Lung microvascular endothelial cell (primary cell): ENCODE measurements at regions not wholly inside any gene's neighbourhood (a gene's known extent, or its start where the extent isn't known, plus 50 kb on each side); places are given as distances from the start of the nearest gene placed in this dataset.

Source experiments
- DNase-seq, 2 donors: peaks; one replicate each; pipeline versions ENCODE4 v3.0.0 to v3.0.0-alpha.2; 2010; ENCODE audit warnings: low read depth in 2 of 2

- DNase-seq = no peak
These were observed 78.4 kb upstream of the PAPPA start for GRCh38 chr9:116075191-116075590.

GRCh38 chr9:116078640-116079039 is 75.0 kb upstream of the PAPPA start:
- DNase-seq = no peak

GRCh38 chr9:116080561-116080960 is 73.0 kb upstream of the PAPPA start:
- DNase-seq = no peak

GRCh38 chr9:116081435-116082115 is 72.0 kb upstream of the PAPPA start:
- DNase-seq = no peak

GRCh38 chr9:116083837-116084236 is 69.8 kb upstream of the PAPPA start:
- DNase-seq = no peak

- DNase-seq = no peak
These were observed 69.1 kb upstream of the PAPPA start for GRCh38 chr9:116084497-116084896.

- no peak for DNase-seq
These were observed 66.3 kb upstream of the PAPPA start for GRCh38 chr9:116087246-116087645.

- no peak for DNase-seq
These were observed 65.8 kb upstream of the PAPPA start for GRCh38 chr9:116087751-116088194.

GRCh38 chr9:116088396-116088795 is 65.2 kb upstream of the PAPPA start:
- no peak for DNase-seq

GRCh38 chr9:116090030-116090770 is 63.4 kb upstream of the PAPPA start:
- DNase-seq = no peak

- DNase-seq = no peak
These were observed 58.7 kb upstream of the PAPPA start for GRCh38 chr9:116094846-116095245.

- DNase-seq = no peak
These were observed 58.2 kb upstream of the PAPPA start for GRCh38 chr9:116095403-116095802.

- DNase-seq = no peak
These were observed 57.5 kb upstream of the PAPPA start for GRCh38 chr9:116096046-116096445.

- no peak for DNase-seq
These were observed 56.7 kb upstream of the PAPPA start for GRCh38 chr9:116096853-116097252.

- no peak for DNase-seq
These were observed 55.1 kb upstream of the PAPPA start for GRCh38 chr9:116098476-116098875.

GRCh38 chr9:116099821-116100220 is 53.8 kb upstream of the PAPPA start:
- DNase-seq = no peak

GRCh38 chr9:116100711-116101121 is 52.9 kb upstream of the PAPPA start:
- no peak for DNase-seq

GRCh38 chr9:116101516-116101915 is 52.1 kb upstream of the PAPPA start:
- no peak for DNase-seq

- no peak for DNase-seq
These were observed 51.0 kb upstream of the PAPPA start for GRCh38 chr9:116102596-116102995.
